Stimulated activated CD8-positive, alpha-beta memory T cell treated with anti-CD3 and anti-CD28 coated beads, Interleukin-2, amount 100 ng/mL, for 48 hours (primary cell): ENCODE measurements at regions not wholly inside any gene's neighbourhood (a gene's known extent, or its start where the extent isn't known, plus 50 kb on each side); places are given as distances from the start of the nearest gene placed in this dataset.
"Not testable (repeated sequence)": the region's sequence is repeated elsewhere in the genome, so short reads cannot be mapped to it uniquely, and the experiment has no call there.

Source experiments
- DNase-seq, 2 donors: peaks; one replicate each; pipeline ENCODE4 v3.0.0-alpha.2; 2020; ENCODE audit warnings: low read depth in 2 of 2

DNA sequence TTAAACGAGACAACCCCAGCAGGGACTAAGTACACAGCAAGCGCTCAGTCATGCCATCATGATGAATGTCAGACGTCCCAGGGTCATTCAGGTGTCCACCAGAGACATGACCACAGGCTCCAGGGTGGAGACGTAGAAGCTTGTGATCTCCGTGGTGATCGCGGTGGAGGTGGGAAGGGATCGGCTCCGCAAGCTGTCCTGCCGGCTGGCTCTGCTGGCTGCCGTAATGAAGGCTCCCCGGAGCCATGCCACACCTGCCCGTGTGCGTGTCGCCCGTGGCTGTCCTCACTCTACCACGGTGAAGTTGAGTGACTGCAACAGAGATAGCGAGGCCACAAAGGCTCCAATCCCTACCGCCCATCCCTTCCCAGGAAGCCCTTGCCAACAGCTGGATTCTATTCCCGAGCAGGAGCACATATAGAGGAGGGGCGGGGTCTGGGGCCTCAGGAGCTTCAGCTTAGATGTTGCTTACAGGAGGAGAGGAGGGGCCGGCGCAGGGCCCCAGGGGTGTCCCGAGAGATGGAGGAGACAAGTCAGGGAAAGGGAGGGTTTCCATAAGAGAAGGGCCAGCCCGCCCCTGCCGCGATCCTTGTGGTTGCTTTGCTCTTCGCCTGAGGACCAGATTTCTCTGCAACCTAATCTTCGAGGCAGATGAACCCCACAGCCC is 332.6 kb upstream of the SFSWAP start:
- no peak for DNase-seq

DNA sequence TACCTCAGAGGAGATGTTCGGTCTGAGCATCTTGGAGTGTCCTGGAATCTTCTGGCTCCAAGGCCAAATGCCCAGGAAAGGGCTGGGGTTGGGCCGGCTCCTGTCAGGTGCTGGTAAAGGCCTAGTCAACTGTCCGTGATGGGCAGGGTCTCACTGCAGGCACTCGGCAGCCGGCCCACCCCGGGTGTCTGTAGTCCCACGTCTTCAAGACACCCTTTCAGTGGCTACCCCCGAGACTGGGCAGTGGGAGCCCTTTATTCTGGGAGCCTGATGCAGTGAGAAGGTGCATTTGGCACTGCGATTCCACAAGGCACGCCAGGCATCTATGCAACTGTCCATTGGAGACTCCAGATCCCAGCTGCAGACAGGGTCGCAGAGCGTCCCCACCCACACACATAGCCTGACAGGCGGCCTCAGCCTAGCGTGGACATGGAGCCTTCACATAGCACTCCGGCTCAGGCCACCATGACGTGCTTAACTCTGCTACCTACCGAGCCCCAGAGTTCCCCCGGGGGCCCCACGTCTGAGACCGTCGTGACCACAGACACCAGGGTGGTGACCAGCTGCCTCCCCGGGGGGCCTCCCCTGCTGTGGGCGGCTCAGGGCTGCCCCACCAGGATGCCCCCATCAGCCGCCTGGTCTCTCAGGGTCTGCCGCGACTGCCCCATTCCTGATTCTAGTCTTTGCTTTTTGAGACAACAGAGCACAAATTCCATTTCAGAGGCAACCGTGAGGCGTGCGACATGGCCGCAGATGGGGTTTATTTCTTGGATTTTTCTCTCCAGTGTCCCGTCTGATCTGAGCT is 331.8 kb upstream of the SFSWAP start:
- no peak for DNase-seq

DNA sequence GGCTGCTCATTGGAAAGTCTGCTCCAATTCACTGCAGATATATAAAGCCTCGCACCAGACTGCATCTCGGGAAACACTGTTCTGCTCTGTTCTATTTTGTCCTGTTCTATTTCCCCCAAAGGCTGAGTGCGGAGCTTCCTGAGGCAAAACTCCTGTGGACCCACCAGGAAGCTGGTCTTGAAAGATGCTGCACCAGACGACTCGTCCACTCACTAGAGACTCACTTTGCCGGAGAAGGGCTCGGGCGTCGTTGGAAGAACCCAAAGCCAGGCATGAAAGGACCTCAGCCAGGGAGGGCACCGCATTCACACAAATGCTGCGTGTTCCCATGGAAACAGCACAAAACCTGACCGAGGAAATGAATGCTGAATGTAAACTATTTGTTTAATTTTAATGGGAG is 331.2 kb upstream of the SFSWAP start:
- no peak for DNase-seq

DNA sequence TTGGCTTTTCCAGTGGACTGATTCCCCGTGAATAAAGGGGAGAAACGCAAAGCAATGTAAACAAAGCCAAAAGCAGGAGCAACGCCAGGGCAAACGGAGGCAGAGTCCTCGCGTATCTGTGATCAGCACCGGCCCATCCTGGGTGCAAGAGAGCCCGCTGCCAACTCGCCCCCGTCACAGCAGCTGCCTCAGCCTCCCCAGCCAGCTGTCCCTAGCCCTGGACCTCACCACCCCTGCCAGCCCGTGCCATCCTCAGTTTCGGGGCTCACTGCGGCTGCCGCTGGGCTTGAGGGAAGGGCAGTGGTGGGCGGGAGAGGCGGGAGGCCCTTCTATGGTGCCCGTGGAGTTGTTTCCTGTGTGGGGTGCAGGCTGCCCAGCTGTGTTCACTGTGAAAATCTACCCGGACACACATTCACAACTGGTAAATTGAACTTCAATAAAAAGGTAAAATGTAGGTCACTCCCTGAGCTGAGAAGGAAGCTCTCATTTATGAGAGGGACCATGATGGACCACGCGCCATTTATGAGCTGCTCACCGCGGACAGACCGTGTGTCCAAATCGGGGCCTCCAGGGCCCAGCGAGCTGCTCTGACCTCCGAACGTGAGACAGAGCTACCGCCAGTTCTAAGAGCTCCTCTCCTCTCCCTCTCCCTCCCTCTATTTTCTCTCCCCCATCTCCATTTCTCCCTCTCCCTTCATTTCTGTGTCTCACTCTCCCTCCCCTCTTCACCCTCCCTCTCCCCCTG is 330.5 kb upstream of the SFSWAP start:
- DNase-seq = no peak

DNA sequence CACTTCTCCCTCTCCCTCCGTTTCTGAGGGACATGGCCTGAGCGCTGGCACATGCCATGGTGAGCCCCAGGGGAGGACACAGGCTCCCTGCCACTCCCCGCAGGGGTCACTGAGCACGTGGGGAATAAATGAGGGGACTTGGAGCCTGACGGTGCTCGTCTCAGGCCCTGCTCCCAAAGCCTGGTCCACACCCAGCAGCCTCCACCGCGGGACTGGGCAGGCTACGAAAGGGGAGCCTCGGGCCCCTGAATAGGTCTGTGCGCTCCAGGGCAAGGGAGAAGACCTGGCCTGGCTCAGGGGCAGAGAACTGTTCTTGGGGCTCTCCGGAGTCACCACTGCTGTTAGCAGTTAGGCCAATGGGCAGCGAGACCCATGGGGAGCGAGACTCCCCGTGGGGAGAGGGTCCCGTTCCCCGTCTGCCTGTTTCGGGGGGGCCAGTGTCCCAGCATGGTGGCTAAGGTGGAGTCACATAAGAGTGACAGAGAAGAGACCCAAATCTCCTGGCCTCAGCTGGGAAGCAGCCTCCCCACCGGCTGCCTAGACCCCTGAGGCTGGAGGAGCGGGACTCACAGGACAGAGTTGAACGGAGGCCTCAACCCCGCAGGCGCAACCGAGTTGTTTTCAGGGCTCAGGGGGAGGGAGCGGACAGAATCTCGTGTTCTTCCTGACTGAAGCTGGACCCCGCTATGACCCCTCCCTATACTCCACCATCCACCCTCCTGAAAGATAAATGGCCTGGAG is 329.8 kb upstream of the SFSWAP start:
- DNase-seq = no peak

DNA sequence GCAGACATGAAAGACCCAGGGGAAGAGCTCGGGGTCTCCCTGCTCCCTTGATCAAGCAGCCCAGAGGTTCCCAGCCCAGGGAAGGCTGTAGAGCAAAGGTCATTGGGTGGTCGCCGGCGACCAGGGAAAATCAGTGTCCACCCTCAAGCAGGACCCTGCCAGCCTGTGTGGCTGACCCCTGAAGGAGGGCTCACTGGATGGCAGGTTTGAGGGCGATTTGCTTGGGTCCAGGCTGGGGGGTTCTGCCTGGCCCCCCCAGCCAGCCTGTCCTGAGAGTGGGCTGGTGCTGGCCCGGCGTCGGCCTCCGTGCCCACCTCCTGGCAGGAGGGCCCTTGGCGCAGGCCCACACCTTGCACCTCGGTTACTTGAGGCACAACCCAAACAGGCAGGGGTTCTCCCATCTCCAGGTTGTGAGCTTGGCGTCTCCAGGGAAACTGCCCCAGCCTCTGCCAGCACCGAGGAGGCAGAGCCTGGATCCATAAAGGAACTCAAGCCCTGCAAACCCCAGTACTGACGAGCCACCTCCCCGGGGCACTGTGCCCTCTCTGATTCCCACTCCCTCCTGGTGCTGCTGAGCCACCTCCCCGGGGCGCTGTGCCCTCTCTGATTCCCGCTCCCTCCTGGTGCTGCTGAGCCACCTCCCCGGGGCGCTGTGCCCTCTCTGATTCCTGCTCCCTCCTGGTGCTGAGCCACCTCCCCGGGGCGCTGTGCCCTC is 329.0 kb upstream of the SFSWAP start:
- no peak for DNase-seq

DNA sequence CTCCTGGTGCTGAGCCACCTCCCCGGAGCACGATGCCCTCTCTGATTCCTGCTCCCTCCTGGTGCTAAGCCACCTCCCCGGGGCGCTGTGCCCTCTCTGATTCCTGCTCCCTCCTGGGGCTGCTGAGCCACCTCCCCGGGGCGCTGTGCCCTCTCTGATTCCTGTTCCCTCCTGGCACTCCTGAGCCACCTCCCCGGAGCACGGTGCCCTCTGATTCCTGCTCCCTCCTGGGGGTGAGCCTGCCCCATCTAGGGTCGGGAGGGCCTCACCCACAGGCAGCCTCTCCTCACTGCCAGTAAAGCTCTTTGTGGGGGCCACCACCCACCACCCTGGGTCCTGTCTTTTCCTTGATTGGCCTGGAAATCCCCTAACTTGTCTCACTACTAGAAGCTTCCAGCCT is 327.6 kb upstream of the SFSWAP start:
- DNase-seq = no peak

DNA sequence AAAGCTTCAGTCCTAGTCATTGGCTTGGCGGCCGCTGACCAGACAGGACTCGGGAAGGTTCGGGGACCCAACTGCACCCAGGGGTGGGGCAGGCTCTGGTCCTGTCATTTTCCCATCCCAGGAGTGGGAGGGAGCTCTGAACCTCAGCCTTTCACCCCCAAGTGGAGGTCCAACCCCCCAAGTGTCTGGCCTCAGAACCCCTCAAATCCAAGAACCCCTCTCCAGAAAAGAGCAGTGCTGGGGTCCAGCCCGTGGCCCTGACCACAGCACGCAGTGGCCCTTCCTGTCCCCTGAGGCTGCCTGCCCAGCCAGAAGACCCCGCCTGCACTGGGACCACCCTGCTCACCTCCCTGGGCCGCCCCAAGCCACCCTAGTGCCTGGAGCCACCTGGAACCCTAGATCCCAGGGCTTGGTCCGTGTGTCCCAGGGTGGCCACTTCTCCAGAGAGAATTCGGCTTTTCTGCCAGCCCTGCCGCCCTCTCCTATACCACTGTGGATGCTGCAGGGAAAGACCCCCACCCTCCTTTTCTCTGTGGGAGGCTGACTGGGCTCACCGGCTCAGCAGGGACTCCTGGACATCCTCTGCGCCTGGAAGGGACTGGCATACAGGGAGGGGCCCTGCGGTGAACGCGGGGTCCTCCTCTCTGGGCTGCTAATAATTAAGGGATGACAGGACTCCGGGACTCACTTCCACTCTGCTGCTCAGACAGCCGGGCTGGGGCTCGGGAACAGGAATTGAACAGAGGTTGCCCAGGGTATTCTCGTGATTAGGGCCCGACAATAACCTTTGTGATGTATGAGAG is 326.9 kb upstream of the SFSWAP start:
- DNase-seq = no peak

DNA sequence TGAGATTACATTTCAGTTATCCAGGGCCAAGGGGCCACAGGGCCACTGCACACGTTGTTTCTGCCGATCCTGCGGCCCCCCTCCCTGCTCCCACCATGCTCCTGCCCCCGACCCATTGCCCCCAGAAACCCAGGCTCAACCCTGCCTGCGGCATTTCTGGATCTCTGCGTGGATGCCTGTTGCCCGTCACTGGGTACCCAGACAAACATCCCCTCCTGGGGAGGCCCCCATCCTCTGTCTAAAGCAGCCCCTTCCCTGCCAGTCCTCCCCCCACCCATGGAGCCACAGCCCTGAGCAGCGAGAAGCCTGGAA is 326.4 kb upstream of the SFSWAP start:
- DNase-seq = no peak

DNA sequence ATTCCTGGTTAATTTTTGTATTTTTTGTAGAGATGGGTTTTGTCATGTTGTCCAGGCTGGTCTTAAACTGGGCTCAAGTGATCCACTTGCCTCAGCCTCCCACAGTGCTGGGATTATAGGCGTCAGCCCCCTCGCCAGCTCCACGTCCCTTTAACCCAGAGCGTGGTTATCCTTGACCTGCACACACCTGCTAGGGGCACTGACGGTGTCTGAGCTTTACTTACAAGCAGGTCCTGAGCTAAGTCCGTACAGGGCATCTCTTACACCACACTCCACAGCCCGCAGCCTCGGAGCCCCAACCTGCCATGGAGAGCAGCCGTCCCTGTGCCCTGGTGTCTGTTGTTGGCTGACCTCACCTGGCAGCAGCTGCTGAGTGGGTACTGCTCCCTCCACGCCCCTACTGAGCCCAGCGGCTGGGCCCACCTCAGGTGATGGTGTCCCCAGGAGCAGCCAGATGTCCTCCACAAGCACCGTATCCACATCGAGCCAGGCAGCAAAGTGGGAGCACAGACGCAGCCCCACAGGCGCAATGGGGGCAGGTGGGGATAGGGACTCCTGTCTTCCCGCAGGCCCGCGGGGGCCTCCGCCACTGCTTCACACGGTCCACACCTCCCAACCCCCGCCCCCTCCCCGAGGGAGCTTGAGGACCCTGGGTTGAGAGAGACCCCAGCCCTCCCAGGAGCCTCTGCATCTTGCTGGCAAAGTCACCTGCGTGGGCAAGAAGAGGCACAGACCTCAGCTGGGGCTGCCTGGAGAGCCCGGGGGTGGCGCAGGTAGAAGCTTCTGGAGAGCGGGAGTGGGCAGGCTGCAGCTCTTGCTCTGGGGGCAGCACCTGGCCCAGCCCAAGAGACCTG is 325.4 kb upstream of the SFSWAP start:
- no peak for DNase-seq

DNA sequence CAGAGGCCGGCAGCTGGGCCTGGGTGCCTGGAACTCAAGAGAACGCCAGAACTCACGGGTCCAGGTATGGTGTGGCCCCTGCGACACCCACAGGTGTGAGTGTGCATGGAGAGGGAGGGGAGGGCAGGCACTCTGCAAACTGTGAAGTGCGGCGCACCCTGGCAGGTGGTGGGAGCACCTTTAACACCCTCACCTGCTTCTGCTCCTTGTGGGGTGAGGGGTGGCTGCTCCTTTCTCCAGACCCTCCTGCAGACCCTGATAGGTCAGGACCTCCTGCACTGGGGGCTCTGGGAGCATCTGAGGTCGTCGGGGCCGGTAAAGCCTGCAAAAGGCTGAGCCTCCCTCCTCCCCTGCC is 324.7 kb upstream of the SFSWAP start:
- DNase-seq = no peak

DNA sequence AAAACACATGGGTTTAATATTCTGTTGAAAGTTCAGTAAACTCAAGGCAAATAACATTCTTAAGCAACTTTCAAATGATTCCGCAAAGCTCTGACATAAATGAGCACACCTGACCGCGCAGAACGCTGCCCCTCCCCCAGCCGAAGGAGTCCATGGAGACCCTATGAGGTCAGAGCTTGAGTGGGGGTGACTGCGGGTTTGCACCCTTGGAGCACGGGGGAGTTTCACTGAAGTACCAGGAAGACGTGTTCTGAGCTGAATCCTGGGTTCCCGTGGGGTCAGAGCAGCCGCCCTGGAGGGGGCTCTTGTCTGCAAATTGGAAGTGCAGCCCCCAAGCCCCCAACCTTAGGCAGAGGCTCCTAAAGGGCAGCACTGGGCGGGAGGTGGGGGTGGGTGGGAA is 324.1 kb upstream of the SFSWAP start:
- DNase-seq = no peak

DNA sequence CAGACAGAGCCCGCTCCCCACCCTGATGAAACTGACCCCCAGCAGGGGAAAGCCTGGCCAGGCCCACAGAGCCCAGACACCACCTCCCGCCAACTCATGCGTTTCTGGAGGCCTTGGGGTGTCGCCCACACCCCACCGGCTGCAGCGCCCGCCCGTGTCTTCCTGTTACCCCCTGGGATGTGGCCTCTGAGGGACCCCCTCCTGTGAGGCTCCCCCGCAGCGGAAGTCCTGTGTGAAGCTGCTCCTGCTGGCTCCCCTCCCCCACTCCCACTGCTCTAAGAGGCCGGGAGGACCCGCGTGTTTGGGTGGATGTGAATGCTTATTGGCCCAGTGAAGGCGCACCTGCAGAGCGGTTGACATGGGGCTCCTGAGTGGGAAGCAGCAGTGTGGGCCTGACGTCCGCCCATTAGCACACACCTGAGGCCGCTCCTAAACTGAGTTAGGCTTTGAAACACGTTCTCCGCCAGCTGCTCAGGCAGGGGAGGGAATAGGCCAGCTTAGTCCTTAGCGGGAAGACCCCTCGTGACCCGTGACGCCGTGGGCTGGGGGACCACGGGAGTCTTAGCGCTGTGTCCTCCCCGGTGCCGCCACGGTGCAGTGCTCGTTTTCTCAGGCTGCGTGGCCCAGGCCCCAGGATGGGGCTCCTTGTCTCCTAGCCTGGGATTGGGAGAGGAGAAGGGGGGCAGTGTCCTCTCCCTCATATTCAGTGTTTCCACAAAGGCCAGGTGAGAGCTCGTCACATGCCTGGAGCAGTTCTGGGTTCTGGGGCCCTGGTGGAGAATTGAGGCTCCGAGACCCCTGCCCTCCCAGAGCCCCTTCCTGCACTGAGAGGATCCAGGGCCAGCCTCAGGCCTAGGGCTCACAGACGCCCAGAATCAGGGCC is 323.4 kb upstream of the SFSWAP start:
- no peak for DNase-seq

DNA sequence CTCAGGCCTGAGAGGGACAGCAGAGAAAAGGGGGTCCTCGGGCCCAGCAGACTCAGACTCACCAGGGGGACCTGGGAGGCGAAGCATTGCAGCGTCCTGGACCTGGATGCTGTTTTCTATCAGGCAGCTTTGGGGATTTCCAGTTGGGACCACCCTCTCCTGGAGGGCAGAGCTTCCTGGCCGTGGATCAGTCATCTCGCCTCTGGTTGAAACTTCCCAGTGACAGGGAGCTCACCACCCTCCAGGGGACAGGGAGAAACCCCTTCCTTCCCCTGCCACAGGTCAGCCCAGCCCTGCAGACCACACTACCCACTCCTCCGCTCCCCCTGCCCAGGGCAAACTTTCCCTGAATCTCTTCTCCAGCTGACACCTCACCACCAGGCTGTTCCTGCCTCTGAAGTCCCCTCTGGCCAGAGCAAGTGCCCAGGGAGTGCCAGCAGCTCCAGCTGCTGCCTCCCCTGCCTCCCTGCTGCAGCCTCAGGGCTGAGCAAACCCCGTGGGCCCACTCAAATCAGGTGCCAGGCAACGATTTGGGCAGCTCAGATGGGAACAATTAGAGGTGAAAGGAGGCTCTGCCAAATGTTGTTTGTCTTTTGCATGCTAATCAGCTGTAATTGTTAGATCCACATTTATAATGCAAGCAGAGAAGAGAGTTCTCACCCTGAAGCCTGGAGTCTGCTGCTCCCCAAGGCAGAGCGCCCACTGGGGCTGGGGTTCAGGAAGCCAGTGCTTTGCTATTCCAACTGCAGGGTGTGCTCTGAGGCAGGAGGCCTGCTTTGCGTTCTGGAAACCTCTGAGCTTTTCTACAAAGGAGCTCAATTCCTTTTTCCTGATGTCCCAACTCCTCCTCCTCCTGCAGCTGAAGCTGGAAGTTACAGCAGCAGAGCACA is 322.5 kb upstream of the SFSWAP start:
- DNase-seq = not testable (repeated sequence)

DNA sequence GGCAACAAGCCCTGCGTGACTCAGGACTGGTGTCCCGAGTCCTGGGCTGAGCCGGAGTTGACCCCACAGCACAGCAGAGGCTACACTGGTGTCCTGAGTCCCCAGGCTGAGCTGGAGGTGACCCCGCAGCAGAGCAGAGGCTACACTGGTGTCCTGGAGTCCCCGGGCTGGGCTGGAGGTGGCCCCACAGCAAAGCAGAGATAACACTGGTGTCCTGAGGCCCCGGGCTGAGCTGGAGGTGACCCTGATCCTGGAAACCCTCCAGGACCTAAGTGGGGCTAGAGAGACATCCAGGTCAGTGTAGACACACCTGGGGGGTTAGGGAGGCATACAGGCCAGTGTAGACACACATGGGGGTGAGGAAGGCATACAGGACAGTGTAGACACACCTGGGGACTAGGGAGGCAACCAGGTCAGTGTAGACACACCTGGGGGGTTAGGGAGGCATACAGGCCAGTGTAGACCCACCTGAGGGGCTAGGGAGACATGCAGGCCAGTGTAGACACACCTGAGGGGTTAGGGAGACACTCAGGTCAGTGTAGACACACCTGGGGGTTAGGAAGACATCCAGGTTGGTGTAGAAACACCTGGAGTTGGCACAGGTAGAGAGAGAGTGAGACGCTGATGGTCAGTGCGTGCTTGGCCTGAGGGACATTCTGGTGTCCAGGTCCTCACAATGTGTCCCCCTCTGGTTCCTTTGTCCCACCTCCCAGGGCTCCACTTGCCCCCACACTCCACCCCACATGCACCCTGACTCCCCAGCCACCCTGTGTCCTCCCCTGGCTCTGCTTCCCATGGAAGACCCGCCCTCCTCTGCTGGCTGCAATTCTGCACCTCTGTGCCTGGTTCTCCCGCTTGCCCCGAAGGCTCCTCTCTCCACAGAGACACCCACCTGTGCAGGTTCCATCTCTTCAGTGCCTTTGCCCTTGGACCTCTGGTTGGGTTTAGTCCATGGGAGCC is 321.6 kb upstream of the SFSWAP start:
- no peak for DNase-seq

DNA sequence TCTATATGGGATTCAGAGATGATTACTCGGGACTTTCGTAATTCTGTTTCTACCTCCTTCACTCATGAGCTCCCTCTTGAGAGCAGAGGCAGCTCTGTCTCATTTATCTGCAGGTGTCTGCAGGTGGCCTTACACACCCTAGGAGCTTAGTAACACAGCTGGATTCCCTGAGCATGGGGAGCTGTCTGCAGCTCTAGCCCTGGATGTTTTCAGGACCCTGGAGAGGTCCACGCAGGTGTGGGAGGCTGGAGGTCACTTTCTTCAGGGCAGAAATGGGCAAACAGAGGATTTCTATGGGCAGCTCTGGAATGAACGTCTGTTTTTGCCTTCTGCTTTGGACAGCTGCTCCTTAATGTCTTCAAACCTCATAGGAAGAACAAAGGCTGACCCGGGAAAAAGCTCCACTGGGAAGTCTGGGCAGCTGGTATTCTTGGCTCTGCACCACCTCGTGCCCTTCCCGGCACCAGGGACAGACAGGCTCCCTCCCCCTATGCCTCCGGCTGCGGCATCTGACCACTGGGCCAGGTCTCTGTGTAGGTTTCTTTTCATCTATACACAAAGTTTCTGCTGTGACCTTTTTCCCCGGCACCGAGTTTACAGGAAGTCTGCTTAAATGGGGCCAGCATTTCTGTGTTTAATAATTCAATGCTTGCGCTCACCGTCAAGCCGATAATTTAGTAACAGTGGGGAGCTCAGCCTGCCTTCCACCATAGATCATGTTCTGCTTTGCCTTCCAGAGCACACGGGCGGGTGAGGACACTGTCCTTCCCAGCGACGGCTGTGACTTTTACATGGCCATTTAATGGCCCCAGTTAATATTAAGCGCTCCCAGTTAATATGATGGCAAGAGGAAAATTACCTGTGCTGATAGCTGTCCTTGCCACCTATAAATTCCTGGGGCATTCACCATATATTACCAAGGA is 320.2 kb upstream of the SFSWAP start:
- no peak for DNase-seq
